Stromal cell of bone marrow (primary cell): ENCODE measurements at regions not wholly inside any gene's neighbourhood (a gene's known extent, or its start where the extent isn't known, plus 50 kb on each side); places are given as distances from the start of the nearest gene placed in this dataset.
"Not testable (repeated sequence)": the region's sequence is repeated elsewhere in the genome, so short reads cannot be mapped to it uniquely, and the experiment has no call there.

Experiments
- DNase-seq: peaks from one replicate; pipeline ENCODE4 v3.0.0-alpha.2; 2012; ENCODE audit warnings: low read depth

DNA sequence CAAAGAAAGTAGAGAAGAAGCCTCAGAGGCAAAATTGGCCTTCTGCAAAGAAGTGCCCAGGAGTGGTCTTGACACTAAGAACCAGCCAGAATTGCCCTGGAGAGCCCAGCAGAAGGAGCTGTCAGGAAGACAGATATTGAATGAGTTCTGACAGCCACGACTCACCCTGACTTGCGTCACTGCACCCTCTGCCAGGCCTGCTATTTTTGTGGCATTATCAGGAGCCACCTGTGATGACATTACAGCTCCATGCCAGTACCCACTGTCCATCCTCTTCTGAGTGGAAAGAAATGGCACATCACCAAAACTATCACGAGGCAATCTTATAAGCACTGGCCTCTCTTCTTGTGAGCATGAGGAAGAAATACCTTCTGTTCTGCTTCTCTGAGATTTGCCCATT lies 67.7 kb downstream of the SMIM20 start:
- DNase-seq, result no peak

DNA sequence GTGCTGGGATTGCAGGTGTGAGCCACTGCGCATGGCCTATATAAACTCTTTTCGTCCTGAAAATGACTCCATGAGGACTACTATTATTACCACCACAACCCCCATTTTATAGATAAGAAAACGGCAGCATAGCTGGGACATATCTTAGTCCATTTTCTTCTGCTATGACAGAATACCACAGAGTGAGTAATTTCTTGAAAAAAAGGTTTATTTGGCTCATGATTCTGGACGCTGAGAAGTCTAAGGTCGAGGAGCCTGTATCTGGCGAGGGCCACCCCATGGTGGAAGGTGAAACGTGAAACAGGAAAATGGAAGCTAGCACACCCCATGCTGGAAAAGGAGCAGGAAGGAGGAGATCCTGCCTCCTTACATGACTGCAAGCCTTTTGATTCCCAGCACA lies 68.9 kb downstream of the SMIM20 start:
- DNase-seq, result no peak

DNA sequence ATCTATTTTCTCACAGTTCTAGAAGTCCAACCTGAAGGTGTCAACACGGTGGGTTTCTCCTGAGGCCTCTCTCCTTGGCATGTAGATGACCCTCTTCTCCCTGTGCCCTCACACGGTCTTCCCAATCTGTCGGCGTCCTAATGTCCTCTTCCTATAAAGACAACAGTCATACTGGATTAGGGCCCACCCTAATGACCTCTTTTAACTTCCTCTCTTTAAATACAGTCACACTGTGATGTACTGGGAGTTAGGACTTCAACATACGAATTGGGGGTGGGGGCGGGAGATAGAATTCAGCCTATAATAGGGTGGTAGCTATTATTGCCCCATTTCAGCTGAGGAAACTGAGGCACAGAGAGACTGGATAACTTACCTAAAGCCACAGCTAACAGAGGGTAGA lies 70.2 kb downstream of the SMIM20 start:
- no peak for DNase-seq

DNA sequence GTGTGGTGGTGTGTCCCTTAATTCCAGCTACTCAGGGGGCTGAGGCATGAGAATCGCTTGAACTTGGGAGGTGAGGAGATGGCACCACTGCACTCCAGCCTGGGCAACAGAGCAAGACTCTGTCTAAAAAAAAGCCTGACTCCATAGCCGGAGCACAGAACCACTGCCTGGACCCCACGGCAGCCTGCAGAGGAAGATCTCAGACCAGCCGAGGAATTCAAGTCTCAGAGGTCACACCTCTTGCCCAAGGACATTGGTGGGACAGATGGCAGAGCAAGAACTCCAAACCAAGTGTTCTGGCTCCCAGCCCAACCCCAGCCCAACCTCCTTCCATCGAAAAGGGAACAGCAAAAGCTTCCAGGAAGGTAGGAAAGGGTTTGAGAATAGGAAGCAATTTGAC lies 70.8 kb downstream of the SMIM20 start:
- no peak for DNase-seq

DNA sequence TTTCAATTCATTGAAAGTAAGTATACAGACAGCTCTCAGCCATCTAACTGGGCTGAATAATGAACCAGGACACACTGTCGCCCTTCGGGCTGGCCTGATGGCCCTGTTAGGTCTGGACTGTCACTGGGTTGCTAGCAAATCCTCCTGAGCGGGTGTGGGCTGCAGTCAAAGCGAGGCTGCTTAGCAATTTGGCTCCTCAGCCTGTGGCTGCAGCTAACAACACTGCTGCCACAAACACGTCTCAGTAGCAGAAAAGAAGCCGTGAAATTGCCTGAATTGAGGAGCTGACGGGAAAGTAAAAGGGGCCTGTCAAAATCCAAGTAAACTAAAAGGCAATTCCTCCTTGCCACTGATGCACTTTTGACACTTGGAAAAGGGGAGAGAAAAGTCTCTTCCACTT lies 72.8 kb downstream of the SMIM20 start:
- DNase-seq, result no peak

DNA sequence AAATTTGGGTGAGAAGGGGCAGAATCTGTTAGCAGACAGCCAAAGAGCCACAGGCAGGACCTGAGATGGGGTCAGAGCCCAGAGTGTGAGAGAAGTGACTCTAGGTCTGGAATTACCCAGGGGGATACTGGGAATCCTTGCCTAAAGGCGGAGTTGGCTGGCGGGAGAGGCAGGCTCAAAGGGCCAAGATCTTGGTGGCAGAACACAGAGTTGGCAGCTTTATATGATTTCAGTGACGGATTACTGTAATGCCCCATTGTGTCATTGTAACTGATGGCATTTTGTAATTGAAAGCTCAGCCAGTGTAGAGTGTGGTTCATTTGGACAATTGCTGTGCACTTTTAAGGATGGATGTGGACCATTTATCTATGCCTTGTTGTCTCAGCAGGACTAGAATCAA lies 77.3 kb downstream of the SMIM20 start:
- DNase-seq, result no peak

DNA sequence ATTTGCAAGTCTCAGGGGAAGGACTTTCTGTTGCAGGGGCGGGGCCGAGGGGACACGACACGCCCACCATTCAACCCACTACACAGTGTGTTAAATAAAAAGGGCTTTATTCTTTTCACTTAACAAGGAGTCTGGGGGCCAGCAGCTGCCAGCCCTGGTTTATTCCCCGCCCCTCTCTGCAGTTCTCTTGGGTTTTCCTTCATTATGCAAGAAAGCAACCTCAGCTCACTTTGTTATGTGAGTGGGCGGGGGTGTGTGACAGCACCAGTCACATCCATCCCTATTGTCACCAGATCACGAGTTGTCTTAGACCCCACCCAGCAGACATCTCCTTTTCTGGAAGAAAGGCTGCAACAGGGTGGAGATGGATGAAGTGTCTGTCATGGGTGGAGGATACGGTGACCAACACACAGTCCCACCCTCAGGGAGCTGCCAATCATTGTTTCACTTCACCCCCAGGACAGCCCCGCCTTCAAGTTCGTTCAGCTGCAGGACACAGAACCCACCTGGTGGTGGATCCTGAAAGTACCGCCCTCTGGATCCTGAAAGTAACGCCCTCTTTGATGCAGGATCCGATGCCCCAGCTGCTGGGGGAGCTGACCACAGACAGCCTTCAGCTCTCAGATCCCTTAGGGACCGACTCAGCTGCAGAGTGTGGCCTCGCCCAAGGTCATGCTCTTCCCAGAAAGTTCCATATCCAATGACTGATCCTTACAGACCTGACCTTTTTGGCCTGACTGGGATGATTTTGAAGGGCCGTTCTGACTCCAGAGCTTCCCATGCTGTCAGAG lies 79.6 kb downstream of the SMIM20 start:
- no peak for DNase-seq

DNA sequence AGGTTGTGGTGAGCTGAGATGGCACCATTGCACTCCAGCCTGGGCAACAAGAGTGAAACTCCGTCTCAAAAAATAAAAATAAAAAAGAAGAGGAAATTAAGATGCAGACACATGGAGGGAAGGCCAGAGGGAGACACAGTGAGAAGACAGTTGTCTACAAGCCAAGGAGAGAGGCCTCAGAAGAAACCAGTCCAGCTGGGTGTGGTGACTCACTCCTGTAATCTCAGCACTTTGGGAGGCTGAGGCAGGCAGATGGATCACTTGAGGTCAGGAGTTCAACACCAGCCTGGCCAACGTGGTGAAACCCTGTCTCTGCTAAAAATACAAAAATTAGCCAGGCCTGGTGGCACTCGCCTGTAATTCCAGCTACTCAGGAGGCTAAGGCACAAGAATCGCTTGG lies 80.6 kb downstream of the SMIM20 start:
- DNase-seq, result peak; percentile 78

DNA sequence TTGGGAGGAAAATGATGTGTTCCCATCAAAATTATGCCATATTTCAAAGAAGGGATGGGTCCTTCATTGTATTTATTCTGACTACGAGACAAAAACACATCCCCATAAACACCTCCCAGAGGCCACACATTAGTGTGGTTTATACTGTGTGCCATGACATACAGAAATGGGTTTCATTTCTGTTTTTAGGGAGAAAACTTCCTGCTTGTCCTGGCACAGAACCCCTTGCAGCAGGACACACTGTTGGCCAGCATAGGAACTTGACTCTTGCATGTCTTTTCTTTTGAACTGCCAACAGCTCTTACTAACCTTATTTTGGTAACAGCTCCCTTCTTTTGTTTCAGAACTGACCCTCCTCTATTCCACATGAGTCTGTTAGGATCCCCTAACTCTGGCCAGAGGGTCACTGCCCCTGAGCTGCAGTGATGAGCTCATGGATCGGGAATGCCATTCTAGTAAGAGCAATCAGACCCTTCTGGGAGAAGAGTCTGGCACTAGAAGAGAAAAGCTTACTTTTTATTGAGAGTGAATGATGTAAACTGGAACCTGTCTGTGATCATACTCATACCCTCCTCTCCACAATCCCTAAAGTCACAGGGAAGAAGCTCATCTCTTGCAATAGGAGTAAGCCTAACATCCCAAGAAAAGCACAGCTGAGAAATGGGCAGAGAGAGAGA lies 86.4 kb downstream of the SMIM20 start:
- DNase-seq, result no peak

DNA sequence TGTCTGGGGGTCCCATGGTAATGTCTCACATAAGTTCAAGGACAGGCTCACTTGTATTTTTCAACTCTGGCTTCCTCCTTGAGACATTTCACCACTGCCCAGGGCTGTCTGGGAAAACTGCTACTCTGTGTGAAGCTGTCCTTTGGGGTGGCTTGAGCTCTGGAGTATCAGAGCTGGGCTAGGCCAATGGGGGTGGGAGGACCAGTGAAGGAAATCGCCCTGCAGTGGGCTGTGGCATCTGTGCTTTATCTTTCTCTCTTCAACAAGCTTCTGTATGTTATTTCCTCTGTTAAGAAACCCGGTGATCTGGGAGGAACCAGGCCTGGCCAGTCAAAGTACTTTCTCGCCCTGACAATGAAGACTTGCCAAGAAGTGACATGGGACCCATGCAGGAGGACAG lies 87.4 kb downstream of the SMIM20 start:
- no peak for DNase-seq

DNA sequence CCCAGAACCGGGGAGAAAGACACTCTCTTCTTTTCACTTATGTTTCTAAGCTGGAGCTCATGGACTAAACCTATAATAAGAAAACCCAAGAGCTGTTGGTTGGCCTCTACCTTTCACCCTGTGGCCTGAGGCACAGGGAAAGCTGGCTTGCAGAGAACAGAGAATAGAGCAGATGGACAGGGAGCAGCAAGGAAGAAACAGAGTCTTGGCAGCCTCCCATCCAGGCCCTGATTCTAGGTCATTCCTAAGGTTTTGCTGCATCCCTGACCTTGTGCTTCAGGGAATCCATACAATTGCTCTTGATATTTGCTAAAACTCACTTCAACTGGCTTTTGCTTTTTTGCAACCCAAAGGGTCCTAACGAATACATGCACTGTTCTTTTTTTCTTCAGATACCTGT lies 87.8 kb downstream of the SMIM20 start:
- no peak for DNase-seq

DNA sequence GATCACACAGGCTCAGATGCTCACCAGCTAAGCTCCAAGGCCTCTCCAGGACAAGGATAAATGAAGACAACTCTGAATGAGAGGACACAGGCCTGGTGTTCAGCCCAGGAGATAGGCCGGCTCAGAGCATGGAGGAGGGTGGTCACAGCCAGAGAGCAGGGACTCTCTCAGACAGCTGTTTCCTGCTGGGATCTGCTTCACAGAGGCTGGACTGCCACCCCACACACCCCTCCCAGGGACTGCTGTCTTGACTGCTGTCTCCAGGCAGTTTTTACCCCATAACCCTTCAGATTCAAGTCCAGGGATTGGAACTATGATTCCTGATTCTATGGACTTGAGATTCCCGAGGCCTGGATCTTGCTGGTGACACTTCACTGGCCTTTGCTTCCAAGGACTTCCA lies 89.0 kb downstream of the SMIM20 start:
- no peak for DNase-seq

DNA sequence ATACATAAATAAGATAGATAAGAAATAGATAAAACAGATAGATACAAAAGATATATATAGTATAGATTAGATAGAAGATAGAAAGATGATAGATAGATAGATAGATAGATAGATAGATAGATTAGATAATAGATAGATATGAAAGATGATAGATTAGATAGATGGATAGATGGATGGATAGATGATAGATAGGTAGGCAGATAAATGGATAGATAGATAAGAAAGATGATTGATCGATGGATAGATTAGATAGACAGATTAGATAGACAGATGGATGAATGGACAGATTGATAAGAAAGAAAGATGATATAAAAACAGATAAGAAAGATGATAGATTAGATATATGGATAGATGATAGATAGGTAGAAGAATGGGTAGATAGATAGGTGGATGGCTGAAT lies 90.3 kb downstream of the SMIM20 start:
- DNase-seq, result no peak

DNA sequence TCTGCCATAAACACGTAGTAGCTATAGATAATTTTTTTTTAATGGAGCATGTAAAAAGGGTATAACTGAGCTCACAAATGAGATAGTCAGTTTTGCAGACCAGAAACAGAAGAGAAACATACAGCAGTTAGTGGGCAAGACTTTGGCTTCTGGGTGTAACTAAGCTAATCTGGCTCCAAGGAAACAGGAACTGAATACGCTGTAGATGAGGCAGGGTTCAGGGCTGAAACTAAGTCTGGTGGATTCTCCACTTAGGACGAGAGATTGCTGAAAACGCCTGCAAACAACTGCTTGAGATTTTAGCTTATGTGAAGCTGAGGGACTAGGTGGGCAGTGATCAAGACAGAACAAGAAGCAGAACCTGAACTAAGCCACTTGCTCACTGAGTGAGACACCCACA lies 91.7 kb downstream of the SMIM20 start:
- no peak for DNase-seq

DNA sequence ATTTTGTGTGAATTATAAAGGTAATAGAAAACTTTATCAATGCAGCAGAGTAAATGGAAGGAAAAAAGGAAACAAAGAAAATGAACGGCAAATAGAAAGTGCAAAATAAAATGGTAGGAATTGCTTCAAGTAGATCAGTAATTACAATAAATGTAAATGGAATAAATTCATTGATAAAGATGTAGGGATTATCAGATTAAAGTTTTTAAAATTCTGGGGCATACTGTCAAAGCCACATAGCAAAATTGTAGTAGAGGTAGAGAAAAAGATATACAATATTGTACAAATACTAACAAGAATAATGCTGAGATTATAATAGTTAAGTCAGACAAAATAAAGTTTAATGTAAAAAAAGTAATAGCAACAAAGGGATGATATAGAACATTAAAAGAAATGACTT lies 94.7 kb downstream of the SMIM20 start:
- DNase-seq, result no peak

DNA sequence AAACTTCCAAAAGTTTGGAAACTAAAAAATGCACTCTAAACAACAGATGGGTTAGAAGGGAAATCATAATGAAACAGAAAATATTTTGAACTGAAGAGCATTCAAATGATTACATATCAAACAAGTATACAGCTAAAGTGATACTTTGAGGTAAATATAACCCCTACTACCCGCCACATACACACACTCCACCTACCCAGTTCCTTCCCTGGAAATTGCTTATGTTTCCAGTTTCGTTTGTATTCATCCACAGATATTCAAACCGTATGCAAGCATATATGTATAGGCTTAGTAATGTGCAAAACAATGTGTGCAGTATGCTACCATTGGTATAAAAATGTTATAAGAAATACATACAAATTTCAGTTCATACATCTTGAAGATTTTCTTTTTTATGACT lies 95.5 kb downstream of the SMIM20 start:
- DNase-seq, result no peak

DNA sequence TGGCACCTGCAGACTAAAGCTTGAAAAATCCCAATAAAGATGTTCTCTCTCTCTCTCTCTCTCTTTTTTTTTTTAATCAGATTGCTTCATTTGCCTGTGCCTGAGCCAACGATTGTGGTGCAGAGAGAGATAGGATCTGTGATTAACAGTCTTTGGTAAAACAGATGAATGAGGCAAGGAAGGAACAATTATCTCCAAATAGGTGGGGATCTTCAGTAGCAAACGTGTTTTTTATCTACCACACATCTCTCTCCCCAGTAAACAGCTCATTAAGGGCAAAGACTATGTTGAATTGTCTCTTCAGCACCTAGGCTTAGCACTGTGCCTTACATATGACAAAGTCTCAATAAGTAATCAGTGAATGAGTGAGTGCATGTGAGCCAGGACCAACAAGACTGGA lies 96.3 kb downstream of the SMIM20 start:
- DNase-seq, result no peak

DNA sequence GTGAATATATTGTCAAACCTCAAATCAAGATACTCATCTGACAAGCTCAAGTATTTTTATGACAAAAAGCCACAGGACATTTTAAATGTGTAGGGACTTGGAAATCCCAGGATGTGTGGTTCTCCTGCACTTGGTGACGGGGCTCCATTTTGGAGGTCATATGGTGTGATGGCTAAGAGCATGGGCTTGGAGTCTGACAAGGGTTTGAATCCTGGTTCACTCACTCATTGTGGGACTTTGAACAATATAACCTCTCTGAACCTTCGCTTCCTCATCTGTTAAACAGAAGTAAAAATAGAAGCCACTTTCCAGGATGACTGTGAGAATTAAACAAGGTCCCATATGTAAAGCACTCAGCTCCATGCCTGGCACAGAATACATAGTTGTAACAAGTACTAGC lies 99.6 kb downstream of the SMIM20 start:
- no peak for DNase-seq

DNA sequence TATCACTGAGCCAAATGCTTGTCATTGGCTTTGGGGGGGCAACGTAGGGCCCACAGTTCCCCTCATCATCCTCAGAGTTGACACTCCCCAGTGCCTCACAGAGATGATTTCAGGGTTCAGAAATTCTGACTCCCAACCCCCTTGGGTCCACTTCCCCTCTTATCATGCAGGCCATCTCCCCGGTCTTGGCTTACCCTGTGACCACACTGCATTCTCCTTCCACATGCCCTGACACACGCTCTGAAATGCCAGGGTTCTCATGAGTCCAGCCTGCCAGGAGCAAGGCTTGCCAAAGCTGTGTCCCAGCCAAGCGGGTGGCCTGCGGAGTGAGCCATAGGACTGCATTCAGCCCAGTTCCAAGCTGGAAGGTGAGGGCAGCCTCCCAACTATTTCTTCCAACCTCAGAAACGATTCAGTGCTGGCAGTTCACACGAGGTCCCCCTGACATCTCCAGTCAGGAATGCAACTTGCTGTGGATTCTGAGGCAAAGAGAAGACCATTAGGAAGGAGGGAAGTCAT lies 101.2 kb downstream of the SMIM20 start:
- peak; percentile 98 for DNase-seq

DNA sequence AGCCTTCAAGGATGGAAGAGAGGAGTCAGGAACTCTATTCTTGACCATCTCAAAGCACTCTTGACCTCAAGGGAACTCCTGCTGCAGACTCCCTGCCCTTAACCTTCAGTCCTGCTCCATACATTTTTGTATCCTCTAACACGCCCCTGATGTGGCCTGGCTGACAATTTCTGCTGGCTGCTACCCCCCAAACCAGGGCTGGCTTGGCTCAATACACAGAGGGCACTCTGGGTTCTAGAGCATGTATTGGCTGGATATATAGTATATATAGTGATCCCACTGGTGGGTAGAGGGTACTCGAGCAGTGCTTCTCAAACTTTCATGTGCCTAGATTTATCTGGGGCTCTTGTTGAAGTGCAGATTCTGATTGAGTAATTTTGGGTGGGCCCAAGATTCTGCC lies 101.9 kb downstream of the SMIM20 start:
- DNase-seq, result no peak

DNA sequence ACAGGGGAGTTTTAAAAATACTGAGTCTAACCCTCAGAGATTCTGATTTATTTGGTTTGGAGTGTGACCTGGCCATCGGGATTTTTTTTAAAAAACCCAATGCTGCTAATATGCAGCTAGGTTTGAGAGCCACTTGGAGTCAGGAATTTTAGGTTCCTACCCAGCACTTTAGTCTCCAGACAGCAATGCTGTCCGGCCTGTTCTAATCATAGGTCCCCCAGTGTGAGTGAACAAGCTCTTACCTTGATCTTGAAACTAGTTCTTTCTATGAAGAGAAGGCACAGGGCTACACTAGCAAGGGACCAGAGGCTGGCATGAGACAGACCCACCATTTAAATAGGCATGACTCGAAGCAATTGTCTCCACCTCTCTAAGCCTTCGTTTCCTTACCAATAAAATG lies 103.5 kb downstream of the SMIM20 start:
- no peak for DNase-seq

DNA sequence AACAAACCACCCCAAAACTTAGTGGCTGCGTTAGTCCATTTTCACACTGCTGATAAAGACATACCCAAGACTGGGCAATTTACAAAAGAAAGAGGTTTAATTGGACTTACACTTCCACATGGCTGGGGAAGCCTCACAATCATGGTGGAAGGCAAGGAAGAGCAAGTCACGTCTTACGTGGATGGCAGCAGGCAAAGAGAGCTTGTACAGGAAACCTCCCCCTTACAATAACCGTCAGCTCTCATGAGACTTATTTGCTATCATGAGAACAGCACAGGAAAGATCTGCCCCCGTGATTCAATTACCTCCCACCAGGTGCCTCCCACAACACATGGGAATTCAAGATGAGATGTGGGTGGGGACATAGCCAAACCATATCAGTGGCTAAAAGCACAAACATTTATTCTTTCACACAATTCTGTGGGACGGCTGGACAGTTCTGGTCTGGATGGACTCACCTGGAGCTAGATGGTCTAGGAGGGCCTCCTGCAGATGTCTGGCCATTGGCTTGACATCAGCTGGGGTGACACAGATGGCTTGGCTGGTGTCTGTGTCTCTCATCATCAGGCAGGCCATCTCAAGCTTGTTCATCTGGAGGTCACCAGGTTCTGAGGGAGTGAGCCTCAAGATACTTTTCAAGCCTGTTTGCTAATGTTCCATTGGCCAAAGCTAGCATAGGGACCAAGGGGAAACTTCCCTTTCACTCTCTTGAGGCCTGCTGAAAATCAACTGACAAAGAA lies 104.1 kb downstream of the SMIM20 start:
- DNase-seq, result not testable (repeated sequence)

DNA sequence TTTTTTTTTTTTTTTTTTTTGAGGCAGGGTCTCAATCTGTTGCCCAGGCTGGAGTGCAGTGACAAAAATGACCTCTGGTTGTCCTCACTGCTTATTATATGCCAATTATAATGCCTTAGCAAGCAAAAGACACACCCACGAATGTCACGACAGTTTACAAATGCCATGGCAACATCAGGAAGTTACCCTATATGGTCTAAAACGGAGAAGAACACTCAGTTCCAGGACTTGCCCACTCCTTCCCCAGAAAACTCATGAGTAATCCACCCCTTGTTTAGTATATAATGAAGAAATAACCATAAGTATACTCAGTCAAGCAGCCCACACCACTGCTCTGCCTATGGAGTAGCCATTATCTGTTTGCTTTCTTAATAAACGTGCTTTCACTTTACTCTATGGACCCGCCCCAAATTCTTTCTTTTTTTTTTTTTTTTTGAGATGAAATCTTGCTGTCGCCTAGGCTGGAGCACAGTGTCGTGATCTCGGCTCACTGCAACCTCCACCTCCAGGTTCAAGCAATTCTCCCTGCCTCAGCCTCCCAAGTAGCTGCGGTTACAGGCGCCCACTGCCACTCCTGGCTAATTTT lies 106.2 kb downstream of the SMIM20 start:
- DNase-seq, result no peak
